ENCODE measurements at regions not wholly inside any gene's neighbourhood (a gene's known extent, or its start where the extent isn't known, plus 50 kb on each side); places are given as distances from the start of the nearest gene placed in this dataset.

DNA sequence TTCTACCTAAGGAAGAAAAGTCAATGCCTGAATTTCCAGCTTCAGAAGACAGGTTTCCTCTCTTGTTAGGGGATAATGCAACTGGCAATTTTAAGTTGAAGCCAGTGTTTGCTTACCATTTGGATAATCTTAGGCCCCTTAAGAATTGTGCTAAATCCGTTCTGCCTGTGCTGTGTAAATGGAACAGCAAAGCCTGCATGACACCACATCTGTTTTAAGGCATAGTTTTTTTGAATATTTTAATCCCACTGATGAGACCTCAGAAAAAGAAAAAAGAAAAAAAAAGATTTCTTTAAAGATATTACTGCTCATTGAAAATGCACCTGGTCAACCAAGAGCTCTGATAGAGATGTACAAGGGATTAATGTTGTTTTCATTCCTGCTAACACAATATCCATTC, 419.2 kb downstream of the SLITRK6 start:
- Histone ChIP-seq H3K9me2 (ENCODE audit: insufficient read depth) (no peaks in the 10 kb centered on the region), H3F3A (ENCODE audit: insufficient read depth, low read depth) (no peaks in the 10 kb centered on the region), H3K27me3 (ENCODE audit: insufficient read depth, low read depth) (no peaks in the 10 kb centered on the region), H3K79me2 (ENCODE audit: low read depth) (no peaks in the 10 kb centered on the region), H3K9me3 (ENCODE audit: insufficient read depth, low read depth) (no peaks in the 10 kb centered on the region), H3K4me1 (replicated peaks; ENCODE audit: insufficient read depth) (no peaks in the 10 kb centered on the region; the same call in 1 of the 2 replicates), H4K20me1 (ENCODE audit: insufficient read depth) (no peaks in the 10 kb centered on the region), H3K4me3 (peak overlapping the region; percentile 48; the same call in 1 of the 2 replicates), H2AFZ (peak overlapping the region; percentile 77), H3K36me3 (ENCODE audit: low read depth) (no peaks in the 10 kb centered on the region), H3K27ac (no peak overlapping the region), H3K4me2 (peak overlapping the region; percentile 70)
- POLR2A ChIA-PET (ENCODE audit: unreplicated experiment): no interaction called here
- no peak for TF ChIP-seq EZH2 (IDR thresholded peaks at IDR 0.05; ENCODE audit: low read depth)
- TF ChIP-seq, protein P1, sequence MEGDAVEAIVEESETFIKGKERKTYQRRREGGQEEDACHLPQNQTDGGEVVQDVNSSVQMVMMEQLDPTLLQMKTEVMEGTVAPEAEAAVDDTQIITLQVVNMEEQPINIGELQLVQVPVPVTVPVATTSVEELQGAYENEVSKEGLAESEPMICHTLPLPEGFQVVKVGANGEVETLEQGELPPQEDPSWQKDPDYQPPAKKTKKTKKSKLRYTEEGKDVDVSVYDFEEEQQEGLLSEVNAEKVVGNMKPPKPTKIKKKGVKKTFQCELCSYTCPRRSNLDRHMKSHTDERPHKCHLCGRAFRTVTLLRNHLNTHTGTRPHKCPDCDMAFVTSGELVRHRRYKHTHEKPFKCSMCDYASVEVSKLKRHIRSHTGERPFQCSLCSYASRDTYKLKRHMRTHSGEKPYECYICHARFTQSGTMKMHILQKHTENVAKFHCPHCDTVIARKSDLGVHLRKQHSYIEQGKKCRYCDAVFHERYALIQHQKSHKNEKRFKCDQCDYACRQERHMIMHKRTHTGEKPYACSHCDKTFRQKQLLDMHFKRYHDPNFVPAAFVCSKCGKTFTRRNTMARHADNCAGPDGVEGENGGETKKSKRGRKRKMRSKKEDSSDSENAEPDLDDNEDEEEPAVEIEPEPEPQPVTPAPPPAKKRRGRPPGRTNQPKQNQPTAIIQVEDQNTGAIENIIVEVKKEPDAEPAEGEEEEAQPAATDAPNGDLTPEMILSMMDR (conservative IDR thresholded peaks at IDR 0.05): no peak
- CTCF ChIA-PET: no interaction called here
- intact Hi-C loops (cut with micrococcal nuclease; ENCODE audit: unreplicated experiment): no loop called here
- no peak for DNase-seq
- BruUV-seq (replicated peaks): no TSS peak

DNA sequence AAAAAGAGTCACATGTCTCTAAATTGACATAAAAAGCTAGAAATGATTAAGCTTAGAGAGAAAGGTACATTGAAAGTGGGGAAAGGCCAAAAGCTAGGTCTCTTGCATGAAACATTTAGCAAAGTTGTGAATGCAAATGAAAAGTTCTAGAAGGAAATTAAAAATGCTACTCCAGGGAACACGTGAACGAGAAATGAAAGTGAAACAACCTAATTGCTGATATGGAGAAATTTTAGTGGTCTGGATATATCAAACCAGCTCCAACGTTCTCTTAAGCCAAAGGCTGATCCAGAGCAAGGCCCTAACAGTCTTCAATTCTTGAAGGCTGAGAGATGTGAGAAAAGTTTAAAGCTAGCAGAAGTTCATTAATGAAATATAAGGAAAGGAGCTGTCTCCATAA, 419.8 kb downstream of the SLITRK6 start:
- Histone ChIP-seq H3K4me1 (replicated peaks; ENCODE audit: insufficient read depth) (no peaks in the 10 kb centered on the region; the same call in 1 of the 2 replicates), H3K4me2 (peak overlapping the region; percentile 70), H4K20me1 (ENCODE audit: insufficient read depth) (no peaks in the 10 kb centered on the region), H3K9me3 (ENCODE audit: insufficient read depth, low read depth) (no peaks in the 10 kb centered on the region), H3F3A (ENCODE audit: insufficient read depth, low read depth) (no peaks in the 10 kb centered on the region), H3K36me3 (ENCODE audit: low read depth) (no peaks in the 10 kb centered on the region), H3K4me3 (peak overlapping the region; percentile 48; the same call in 1 of the 2 replicates), H3K27ac (no peak overlapping the region), H3K79me2 (ENCODE audit: low read depth) (no peaks in the 10 kb centered on the region), H3K9me2 (ENCODE audit: insufficient read depth) (no peaks in the 10 kb centered on the region), H3K27me3 (ENCODE audit: insufficient read depth, low read depth) (no peaks in the 10 kb centered on the region), H2AFZ (peak overlapping the region; percentile 77)
- intact Hi-C loops (cut with micrococcal nuclease; ENCODE audit: unreplicated experiment): no loop called here
- CTCF ChIA-PET: no interaction called here
- POLR2A ChIA-PET (ENCODE audit: unreplicated experiment): no interaction called here
- DNase-seq: no peak
- BruUV-seq (replicated peaks): no TSS peak
- no peak for TF ChIP-seq EZH2 (IDR thresholded peaks at IDR 0.05; ENCODE audit: low read depth)
- TF ChIP-seq, protein P1 (conservative IDR thresholded peaks at IDR 0.05): no peak

DNA sequence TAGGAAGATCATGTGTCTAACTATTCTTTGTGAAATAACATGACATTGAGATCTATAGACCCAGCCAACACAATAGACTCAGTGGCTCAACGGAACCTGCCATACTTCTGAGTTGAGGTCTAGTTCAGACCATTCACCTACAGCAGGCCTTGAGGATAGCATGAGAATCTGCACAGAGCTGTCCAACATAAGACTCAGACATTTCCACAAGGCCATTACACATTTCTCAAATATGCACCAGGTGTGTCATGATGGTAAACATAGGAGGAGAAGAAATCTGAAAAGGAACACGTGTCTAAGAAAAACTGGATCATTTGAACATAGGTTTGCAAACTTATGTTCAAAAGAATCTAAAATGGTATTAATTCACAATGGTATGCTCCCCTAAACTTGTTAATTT, 421.4 kb downstream of the SLITRK6 start:
- ChIA-PET CTCF (no interaction called here), POLR2A (ENCODE audit: unreplicated experiment) (no interaction called here)
- Histone ChIP-seq H2AFZ (no peak overlapping the region), H3K4me1 (replicated peaks; ENCODE audit: insufficient read depth) (no peaks in the 10 kb centered on the region; the same call in 1 of the 2 replicates), H3K4me2 (no peak overlapping the region), H3K27ac (no peak overlapping the region), H4K20me1 (ENCODE audit: insufficient read depth) (no peaks in the 10 kb centered on the region), H3K79me2 (ENCODE audit: low read depth) (no peaks in the 10 kb centered on the region), H3F3A (ENCODE audit: insufficient read depth, low read depth) (no peaks in the 10 kb centered on the region), H3K4me3 (no peak overlapping the region), H3K36me3 (ENCODE audit: low read depth) (no peaks in the 10 kb centered on the region), H3K9me3 (ENCODE audit: insufficient read depth, low read depth) (no peaks in the 10 kb centered on the region), H3K9me2 (ENCODE audit: insufficient read depth) (no peaks in the 10 kb centered on the region), H3K27me3 (ENCODE audit: insufficient read depth, low read depth) (no peaks in the 10 kb centered on the region)
- intact Hi-C loops (cut with micrococcal nuclease; ENCODE audit: unreplicated experiment): no loop called here
- TF ChIP-seq EZH2 (IDR thresholded peaks at IDR 0.05; ENCODE audit: low read depth): no peak
- TF ChIP-seq, protein P1 (conservative IDR thresholded peaks at IDR 0.05): no peak
- BruUV-seq (replicated peaks): no TSS peak
- no peak for DNase-seq

All from PC-9 (cell line).